GM21423 (cell line): ENCODE measurements at regions not wholly inside any gene's neighbourhood (a gene's known extent, or its start where the extent isn't known, plus 50 kb on each side); places are given as distances from the start of the nearest gene placed in this dataset.

Source experiments
- ATAC-seq: cut with Tn5 transposase; IDR thresholded peaks from one replicate; pipeline ENCODE4 v1.9.1; 2021; ENCODE audit warnings: mild to moderate bottlenecking, moderate library complexity; ENCODE audit not compliant: unreplicated experiment

- ATAC-seq, result no peak
These were observed 348.0 kb downstream of the BTBD3 start for GRCh38 chr20:12265662-12266061.

GRCh38 chr20:12269579-12269978 lies 351.9 kb downstream of the BTBD3 start:
- ATAC-seq, result no peak

GRCh38 chr20:12270863-12271262 lies 353.2 kb downstream of the BTBD3 start:
- ATAC-seq, result no peak

- no peak for ATAC-seq
These were observed 358.4 kb downstream of the BTBD3 start for GRCh38 chr20:12276011-12276673.

GRCh38 chr20:12287575-12287974 lies 369.9 kb downstream of the BTBD3 start:
- ATAC-seq, result no peak

DNA sequence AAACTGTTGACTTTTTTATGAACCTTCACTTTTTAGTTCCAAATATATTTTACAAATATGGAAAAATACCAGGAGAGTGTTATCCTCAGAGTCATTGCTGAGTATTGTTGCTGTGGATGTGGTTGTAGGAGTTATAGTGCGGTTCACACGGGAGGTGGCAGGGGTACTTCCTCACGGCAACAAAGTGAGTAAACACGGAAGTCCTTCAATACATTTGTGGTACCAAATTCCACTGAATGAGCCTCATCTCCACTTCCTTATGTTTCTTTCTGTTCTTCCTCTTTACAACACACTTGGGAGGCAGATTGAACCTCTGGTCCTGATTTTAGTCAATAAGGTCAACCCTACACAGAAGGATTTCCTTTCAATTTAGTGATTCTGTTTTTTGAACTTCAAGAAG lies 371.8 kb downstream of the BTBD3 start:
- ATAC-seq, result no peak

- no peak for ATAC-seq
These were observed 373.7 kb downstream of the BTBD3 start for GRCh38 chr20:12291386-12291785.

DNA sequence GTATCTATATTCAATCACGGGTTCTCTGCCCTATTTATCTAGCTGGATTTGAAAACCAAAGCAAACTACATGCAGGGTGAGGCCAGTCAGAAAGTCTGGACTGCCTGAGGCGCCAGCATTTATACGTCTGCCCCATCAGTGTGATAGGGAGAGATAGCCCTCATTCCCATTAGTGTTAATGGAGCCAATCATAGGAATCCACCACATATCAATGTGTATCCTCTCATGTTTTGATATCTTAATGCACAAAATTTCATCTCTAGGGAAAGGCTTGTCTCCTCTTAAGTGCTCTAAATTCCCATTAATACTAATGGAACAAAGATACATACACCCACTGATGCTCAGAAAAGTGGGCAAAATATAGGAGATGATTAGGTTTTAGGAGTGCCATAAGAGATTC lies 376.2 kb downstream of the BTBD3 start:
- ATAC-seq, result no peak

- ATAC-seq, result no peak
These were observed 377.0 kb downstream of the BTBD3 start for GRCh38 chr20:12294678-12295077.

- no peak for ATAC-seq
These were observed 387.7 kb downstream of the BTBD3 start for GRCh38 chr20:12305188-12305950.

DNA sequence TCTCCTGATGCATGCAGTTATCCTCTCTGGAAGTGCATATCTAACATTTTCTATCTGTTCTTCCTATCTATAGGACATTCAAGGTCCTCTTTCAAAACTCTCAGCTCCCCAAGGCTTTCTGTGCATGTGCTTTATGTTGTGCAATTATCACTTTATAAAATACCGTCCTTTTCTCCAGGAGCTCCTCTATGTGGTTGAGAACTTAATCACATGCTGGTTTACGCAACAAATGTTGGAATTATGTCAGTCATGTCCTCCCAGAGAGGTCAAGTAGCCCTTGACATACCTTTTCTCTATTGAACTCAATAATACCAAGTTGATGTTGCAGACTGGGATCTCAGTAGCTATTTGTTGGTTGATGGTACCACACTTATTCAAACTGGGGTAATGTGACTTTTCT lies 388.4 kb downstream of the BTBD3 start:
- ATAC-seq, result no peak

GRCh38 chr20:12311094-12311865 lies 393.6 kb downstream of the BTBD3 start:
- ATAC-seq, result no peak

GRCh38 chr20:12315652-12316051 lies 398.0 kb downstream of the BTBD3 start:
- ATAC-seq, result no peak

GRCh38 chr20:12316794-12317193 lies 399.1 kb downstream of the BTBD3 start:
- no peak for ATAC-seq

- no peak for ATAC-seq
These were observed 399.7 kb downstream of the BTBD3 start for GRCh38 chr20:12317433-12317832.

GRCh38 chr20:12318043-12318442 lies 400.4 kb downstream of the BTBD3 start:
- no peak for ATAC-seq

GRCh38 chr20:12321736-12322135 lies 404.0 kb downstream of the BTBD3 start:
- ATAC-seq, result no peak

GRCh38 chr20:12327205-12327604 lies 409.5 kb downstream of the BTBD3 start:
- no peak for ATAC-seq

DNA sequence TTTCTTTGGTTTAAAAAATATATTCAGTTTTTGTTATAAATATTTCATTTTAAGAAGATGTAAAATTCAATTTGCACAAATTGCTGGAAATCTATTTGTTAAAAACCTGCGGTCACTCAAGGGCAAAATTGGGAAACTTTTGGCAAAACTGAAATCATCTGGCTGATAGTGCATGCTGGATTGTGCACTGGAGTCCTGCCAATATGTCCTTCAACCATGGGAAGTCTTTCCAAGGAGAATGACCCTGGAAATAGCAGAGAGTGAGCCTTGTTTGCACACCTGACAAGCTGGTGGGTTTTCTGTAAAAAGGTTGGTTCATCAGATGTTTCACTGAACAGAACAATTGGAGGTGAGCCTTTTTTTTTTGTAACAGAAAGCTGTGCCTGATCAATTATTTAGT lies 413.5 kb downstream of the BTBD3 start:
- no peak for ATAC-seq

GRCh38 chr20:12337601-12338000 lies 419.9 kb downstream of the BTBD3 start:
- ATAC-seq, result no peak

- ATAC-seq, result no peak
These were observed 428.3 kb downstream of the BTBD3 start for GRCh38 chr20:12345978-12346377.

GRCh38 chr20:12353842-12354241 lies 436.1 kb downstream of the BTBD3 start:
- ATAC-seq, result no peak
